GM12878 (cell line): ENCODE measurements at regions not wholly inside any gene's neighbourhood (a gene's known extent, or its start where the extent isn't known, plus 50 kb on each side); places are given as distances from the start of the nearest gene placed in this dataset.

ENCODE experiments used
- ATAC-seq: fragments of 200-7000 bp; cut with Tn5 transposase; 3 replicates; pipeline ENCODE4 v1.9.1; 2020; ENCODE audit warnings: mild to moderate bottlenecking, moderate library complexity
- BruUV-seq: library from RNA; stranded (reverse); fragments of 400-500 nt; replicated peaks from 2 replicates; lab custom pipeline; 2021; lab: Mats Ljungman, UMichigan
- CTCF ChIA-PET: fragments of 300-600 bp; sonication (Branson Sonifier 250); formaldehyde crosslinking; extraction: SDS; loops from one replicate; lab custom pipeline; 2021; ENCODE audit warnings: inconsistent platforms; lab: Yijun Ruan, JAX
- POLR2A ChIA-PET: fragments of 350-600 bp; formaldehyde crosslinking; extraction: SDS; loops from one replicate; lab custom pipeline; 2021; ENCODE audit warnings: inconsistent platforms; lab: Charles Lee
- RAD21 ChIA-PET: fragments of 300-600 bp; sonication (Branson Sonifier 250); formaldehyde crosslinking; loops from one replicate; lab custom pipeline; 2023; ENCODE audit warnings: antibody characterized with exemption; ENCODE audit not compliant: unreplicated experiment; lab: Charles Lee
- SMC1A ChIA-PET: fragments of 300-600 bp; sonication (Branson Sonifier 250); formaldehyde crosslinking; loops from one replicate; lab custom pipeline; 2023; ENCODE audit not compliant: unreplicated experiment, uncharacterized antibody; lab: Charles Lee
- DNase-seq: peaks from one replicate; pipeline ENCODE4 v3.0.0-alpha.2; 2011; ENCODE audit warnings: low read depth, low spot score
- FAIRE-seq: peaks from 3 replicates; lab custom pipeline; 2011; peaks lifted over from hg19 to GRCh38; lab: Jason Lieb, UNC
- H2AFZ ChIP-seq: 2 replicates; pipeline ENCODE4 v1.6.0; 2011; ENCODE audit warnings: low read depth, low read length, control low read depth; ENCODE audit not compliant: control insufficient read depth
- H3K27ac ChIP-seq: 2 replicates; pipeline ENCODE4 v1.5.1; 2011; ENCODE audit warnings: control low read depth; ENCODE audit not compliant: control insufficient read depth, insufficient read depth
- H3K27me3 ChIP-seq, 2 experiments: replicated peaks in 1 of 2; 2 replicates each; pipeline versions ENCODE4 v1.6.0 to v1.6.1; 2011; ENCODE audit warnings: low read length in 1 of 2; ENCODE audit not compliant: control insufficient read depth in 2 of 2, insufficient read depth in 2 of 2
- H3K36me3 ChIP-seq, 2 experiments: 2 replicates each; pipeline ENCODE4 v1.5.1; 2011; ENCODE audit warnings: low read length in 1 of 2; ENCODE audit not compliant: control insufficient read depth in 2 of 2, insufficient read depth in 2 of 2
- H3K4me1 ChIP-seq: 2 replicates; pipeline ENCODE4 v1.6.1; 2011; ENCODE audit warnings: mild to moderate bottlenecking, low read length, moderate library complexity, mixed read lengths; ENCODE audit not compliant: control insufficient read depth, insufficient read depth
- H3K4me2 ChIP-seq: 2 replicates; pipeline ENCODE4 v1.6.0; 2011; ENCODE audit warnings: control low read depth; ENCODE audit not compliant: control insufficient read depth, insufficient read depth
- H3K4me3 ChIP-seq: fragments of 200-600 bp; sonication (generic); 2 replicates; pipeline ENCODE4 v1.5.1; 2016
- H3K79me2 ChIP-seq: 2 replicates; pipeline ENCODE4 v1.6.0; 2011; ENCODE audit warnings: low read length; ENCODE audit not compliant: control insufficient read depth, insufficient read depth
- H3K9ac ChIP-seq: 2 replicates; pipeline ENCODE4 v1.8.0; 2011; ENCODE audit warnings: low read length, control low read depth, mixed read lengths; ENCODE audit not compliant: control insufficient read depth, insufficient read depth
- H3K9me3 ChIP-seq: replicated peaks from 3 replicates; pipeline ENCODE4 v1.5.1; 2011; ENCODE audit warnings: mild to moderate bottlenecking, low read length; ENCODE audit not compliant: control insufficient read depth, insufficient read depth
- H4K20me1 ChIP-seq: 2 replicates; pipeline ENCODE4 v1.6.0; 2011; ENCODE audit not compliant: control insufficient read depth, insufficient read depth
- ATF7 ChIP-seq: fragments of 450-650 bp; IDR thresholded peaks from 2 replicates; pipeline ENCODE4 v1.6.1; 2016; ENCODE audit warnings: low read depth, mild to moderate bottlenecking
- BACH1 ChIP-seq: fragments of 450-650 bp; IDR thresholded peaks from 2 replicates; pipeline ENCODE4 v1.6.1; 2017; ENCODE audit warnings: mild to moderate bottlenecking, borderline replicate concordance
- FOS ChIP-seq: IDR thresholded peaks from 3 replicates; pipeline ENCODE4 v1.6.1; 2011; ENCODE audit warnings: borderline replicate concordance; ENCODE audit not compliant: insufficient read length; ENCODE audit errors: extremely low read depth
- HCFC1 ChIP-seq: fragments of 150-350 bp; IDR thresholded peaks from 2 replicates; pipeline ENCODE4 v1.6.1; 2014; ENCODE audit warnings: low read length
- KLF5 ChIP-seq: fragments of 450-650 bp; IDR thresholded peaks from 2 replicates; pipeline ENCODE4 v1.6.1; 2014; ENCODE audit warnings: mild to moderate bottlenecking; ENCODE audit not compliant: partially characterized antibody
- PAX5 ChIP-seq: IDR thresholded peaks from 2 replicates; pipeline ENCODE4 v1.6.1; 2011; ENCODE audit warnings: low read depth, low read length, borderline replicate concordance
- STAT3 ChIP-seq: IDR thresholded peaks from 2 replicates; pipeline ENCODE4 v1.6.1; 2011; ENCODE audit warnings: low read depth, low read length, improper control_type of control experiment
- TCF12 ChIP-seq: IDR thresholded peaks from 2 replicates; pipeline ENCODE4 v1.6.1; 2011; ENCODE audit warnings: low read depth, mild to moderate bottlenecking, low read length
- WGBS: methylation state at CpG from one replicate; pipeline ENCODE4 v1.1.6; 2016; ENCODE audit warnings: low lambda C conversion rate; ENCODE audit not compliant: insufficient replicate concordance, insufficient coverage; ENCODE audit errors: missing lambda C conversion rate; 5-methylcytosine and 5-hydroxymethylcytosine counted together
- in situ Hi-C: fragments of 300-500 bp; cut with MboI; formaldehyde crosslinking; loops from 9 replicates; pipeline ENCODE4 v1.14.3; 2018; ENCODE audit warnings: mixed read lengths
- intact Hi-C: fragments of 100-400 bp; cut with micrococcal nuclease; formaldehyde crosslinking; loops from one replicate; pipeline ENCODE4 v1.14.2; 2022; ENCODE audit not compliant: unreplicated experiment
- TF ChIP-seq, protein P1 (sequence below): IDR thresholded peaks from 2 replicates; pipeline ENCODE4 v1.6.1; 2012; ENCODE audit warnings: improper control_type of control experiment, low read depth, low read length; ENCODE audit not compliant: insufficient replicate concordance

DNA sequence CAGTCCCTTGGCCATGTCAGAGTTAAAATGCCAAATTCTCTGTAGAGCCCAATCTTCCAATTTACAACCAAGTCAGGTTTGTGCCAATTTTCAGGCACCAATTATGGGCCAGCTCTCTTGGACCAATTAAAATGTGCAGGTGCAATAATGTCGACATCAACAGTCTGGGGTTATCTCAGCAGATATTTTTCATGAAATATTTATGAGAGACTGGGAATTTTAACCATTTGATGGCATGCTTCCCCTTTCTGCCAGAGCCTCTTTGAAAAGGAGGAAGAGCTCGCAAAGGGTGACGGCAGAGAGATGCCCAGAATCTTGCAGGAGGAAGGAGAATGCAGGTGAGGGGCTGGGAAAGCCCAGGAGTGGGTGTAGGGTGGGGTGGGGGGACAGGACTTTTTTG is 100.8 kb upstream of the SYT13 start:
- Histone ChIP-seq H3K9me3 (no peaks in the 10 kb centered on the region), H3K36me3 (no peaks in the 10 kb centered on the region), H3K4me1 (no peaks in the 10 kb centered on the region), H3K4me3 (no peak overlapping the region), H3K9ac (no peak overlapping the region), H2AFZ (no peak overlapping the region), H4K20me1 (no peaks in the 10 kb centered on the region), H3K4me2 (no peak overlapping the region), H3K27me3 (no peaks in the 10 kb centered on the region; a peak in 2 of 4 replicates), H3K27ac (no peak overlapping the region), H3K79me2 (no peaks in the 10 kb centered on the region)
- WGBS = 0% methylated on average over 3 of the region's 3 CpGs
- FAIRE-seq (no peak), ATAC-seq (no peak), DNase-seq (no peak)
- no TSS peak for BruUV-seq
- ChIA-PET POLR2A (no interaction called here), RAD21 (no interaction called here), CTCF (no interaction called here), SMC1A (no interaction called here)
- in situ Hi-C loops (no loop called here), intact Hi-C loops (no loop called here)
- TF ChIP-seq HCFC1 (no peak), BACH1 (no peak), PAX5 (no peak), TCF12 (no peak), STAT3 (no peak), FOS (no peak), ATF7 (no peak)

DNA sequence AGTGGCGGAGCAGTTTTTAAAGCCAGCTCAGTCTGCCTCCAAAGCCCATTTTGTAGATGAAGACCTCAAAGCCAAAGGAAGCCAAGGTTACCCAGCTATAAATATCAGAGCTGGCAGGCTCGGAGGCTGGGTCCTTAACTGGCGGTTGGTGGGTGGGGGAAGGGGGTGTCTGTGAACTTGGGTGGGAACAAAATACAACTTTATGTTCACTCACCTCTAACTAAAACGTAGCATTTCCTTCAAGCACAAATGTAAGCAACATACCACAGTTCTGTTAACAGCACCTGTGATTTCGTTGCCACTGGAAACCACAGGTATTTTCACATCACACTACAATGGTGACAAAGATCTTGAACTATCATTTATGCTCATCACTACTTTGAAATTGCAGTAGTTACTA is 99.7 kb upstream of the SYT13 start:
- Histone ChIP-seq H3K9me3 (no peaks in the 10 kb centered on the region), H3K36me3 (no peaks in the 10 kb centered on the region), H3K79me2 (no peaks in the 10 kb centered on the region), H4K20me1 (no peaks in the 10 kb centered on the region), H3K27me3 (no peaks in the 10 kb centered on the region; a peak in 2 of 4 replicates), H3K4me2 (no peak overlapping the region), H3K27ac (no peak overlapping the region), H2AFZ (no peak overlapping the region), H3K4me3 (no peak overlapping the region), H3K9ac (no peak overlapping the region), H3K4me1 (no peaks in the 10 kb centered on the region)
- intact Hi-C loops (no loop called here), in situ Hi-C loops (no loop called here)
- SMC1A ChIA-PET = interaction anchor here (0.6 kb wide), 1 partner anchor 46 kb away, joined by 4 read pairs; no protein-coding TSS in a partner anchor
- no TSS peak for BruUV-seq
- 0% methylated on average over 5 of the region's 5 CpGs for WGBS
- RAD21 ChIA-PET = no interaction called here
- TF ChIP-seq, protein P1, sequence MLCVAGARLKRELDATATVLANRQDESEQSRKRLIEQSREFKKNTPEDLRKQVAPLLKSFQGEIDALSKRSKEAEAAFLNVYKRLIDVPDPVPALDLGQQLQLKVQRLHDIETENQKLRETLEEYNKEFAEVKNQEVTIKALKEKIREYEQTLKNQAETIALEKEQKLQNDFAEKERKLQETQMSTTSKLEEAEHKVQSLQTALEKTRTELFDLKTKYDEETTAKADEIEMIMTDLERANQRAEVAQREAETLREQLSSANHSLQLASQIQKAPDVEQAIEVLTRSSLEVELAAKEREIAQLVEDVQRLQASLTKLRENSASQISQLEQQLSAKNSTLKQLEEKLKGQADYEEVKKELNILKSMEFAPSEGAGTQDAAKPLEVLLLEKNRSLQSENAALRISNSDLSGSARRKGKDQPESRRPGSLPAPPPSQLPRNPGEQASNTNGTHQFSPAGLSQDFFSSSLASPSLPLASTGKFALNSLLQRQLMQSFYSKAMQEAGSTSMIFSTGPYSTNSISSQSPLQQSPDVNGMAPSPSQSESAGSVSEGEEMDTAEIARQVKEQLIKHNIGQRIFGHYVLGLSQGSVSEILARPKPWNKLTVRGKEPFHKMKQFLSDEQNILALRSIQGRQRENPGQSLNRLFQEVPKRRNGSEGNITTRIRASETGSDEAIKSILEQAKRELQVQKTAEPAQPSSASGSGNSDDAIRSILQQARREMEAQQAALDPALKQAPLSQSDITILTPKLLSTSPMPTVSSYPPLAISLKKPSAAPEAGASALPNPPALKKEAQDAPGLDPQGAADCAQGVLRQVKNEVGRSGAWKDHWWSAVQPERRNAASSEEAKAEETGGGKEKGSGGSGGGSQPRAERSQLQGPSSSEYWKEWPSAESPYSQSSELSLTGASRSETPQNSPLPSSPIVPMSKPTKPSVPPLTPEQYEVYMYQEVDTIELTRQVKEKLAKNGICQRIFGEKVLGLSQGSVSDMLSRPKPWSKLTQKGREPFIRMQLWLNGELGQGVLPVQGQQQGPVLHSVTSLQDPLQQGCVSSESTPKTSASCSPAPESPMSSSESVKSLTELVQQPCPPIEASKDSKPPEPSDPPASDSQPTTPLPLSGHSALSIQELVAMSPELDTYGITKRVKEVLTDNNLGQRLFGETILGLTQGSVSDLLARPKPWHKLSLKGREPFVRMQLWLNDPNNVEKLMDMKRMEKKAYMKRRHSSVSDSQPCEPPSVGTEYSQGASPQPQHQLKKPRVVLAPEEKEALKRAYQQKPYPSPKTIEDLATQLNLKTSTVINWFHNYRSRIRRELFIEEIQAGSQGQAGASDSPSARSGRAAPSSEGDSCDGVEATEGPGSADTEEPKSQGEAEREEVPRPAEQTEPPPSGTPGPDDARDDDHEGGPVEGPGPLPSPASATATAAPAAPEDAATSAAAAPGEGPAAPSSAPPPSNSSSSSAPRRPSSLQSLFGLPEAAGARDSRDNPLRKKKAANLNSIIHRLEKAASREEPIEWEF = no peak
- TF ChIP-seq KLF5 = no peak
- CTCF ChIA-PET = interaction anchor here (0.6 kb wide), 1 partner anchor 386 kb away, joined by 3 read pairs; no protein-coding TSS in a partner anchor
- DNase-seq (no peak), ATAC-seq (no peak; the same call in 2 of the 3 replicates), FAIRE-seq (no peak)
- POLR2A ChIA-PET = no interaction called here
